ENCODE measurements at regions not wholly inside any gene's neighbourhood (a gene's known extent, or its start where the extent isn't known, plus 50 kb on each side); places are given as distances from the start of the nearest gene placed in this dataset.

GRCh38 chr1:232355162-232356006 is 274.5 kb downstream of the SIPA1L2 start:
- Histone ChIP-seq H3K36me3 (ENCODE audit: control insufficient read depth, insufficient read depth, low read length) (no peaks in the 10 kb centered on the region), H3K4me3 (ENCODE audit: low read depth, low read length) (no peak overlapping the region), H3K27me3 (ENCODE audit: control insufficient read depth, insufficient read depth, low read length) (no peaks in the 10 kb centered on the region; the same call in 1 of the 2 replicates)
- ChIA-PET CTCF (no interaction called here), POLR2A (no interaction called here)
- TF ChIP-seq, protein P1, sequence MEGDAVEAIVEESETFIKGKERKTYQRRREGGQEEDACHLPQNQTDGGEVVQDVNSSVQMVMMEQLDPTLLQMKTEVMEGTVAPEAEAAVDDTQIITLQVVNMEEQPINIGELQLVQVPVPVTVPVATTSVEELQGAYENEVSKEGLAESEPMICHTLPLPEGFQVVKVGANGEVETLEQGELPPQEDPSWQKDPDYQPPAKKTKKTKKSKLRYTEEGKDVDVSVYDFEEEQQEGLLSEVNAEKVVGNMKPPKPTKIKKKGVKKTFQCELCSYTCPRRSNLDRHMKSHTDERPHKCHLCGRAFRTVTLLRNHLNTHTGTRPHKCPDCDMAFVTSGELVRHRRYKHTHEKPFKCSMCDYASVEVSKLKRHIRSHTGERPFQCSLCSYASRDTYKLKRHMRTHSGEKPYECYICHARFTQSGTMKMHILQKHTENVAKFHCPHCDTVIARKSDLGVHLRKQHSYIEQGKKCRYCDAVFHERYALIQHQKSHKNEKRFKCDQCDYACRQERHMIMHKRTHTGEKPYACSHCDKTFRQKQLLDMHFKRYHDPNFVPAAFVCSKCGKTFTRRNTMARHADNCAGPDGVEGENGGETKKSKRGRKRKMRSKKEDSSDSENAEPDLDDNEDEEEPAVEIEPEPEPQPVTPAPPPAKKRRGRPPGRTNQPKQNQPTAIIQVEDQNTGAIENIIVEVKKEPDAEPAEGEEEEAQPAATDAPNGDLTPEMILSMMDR (IDR thresholded peaks at IDR 0.05; ENCODE audit: insufficient read depth, low read depth, low read length): no peak
- DNase-seq (ENCODE audit: low read depth): no peak

- POLR2A ChIA-PET: no interaction called here
- TF ChIP-seq, protein P1 (IDR thresholded peaks at IDR 0.05; ENCODE audit: insufficient read depth, low read depth, low read length): no peak
- Histone ChIP-seq H3K27me3 (ENCODE audit: control insufficient read depth, insufficient read depth, low read length) (no peaks in the 10 kb centered on the region; the same call in 1 of the 2 replicates), H3K4me3 (ENCODE audit: low read depth, low read length) (no peak overlapping the region), H3K36me3 (ENCODE audit: control insufficient read depth, insufficient read depth, low read length) (no peaks in the 10 kb centered on the region)
- CTCF ChIA-PET: no interaction called here
- DNase-seq (ENCODE audit: low read depth): no peak
These were observed 276.9 kb downstream of the SIPA1L2 start for GRCh38 chr1:232353001-232353400.

DNA sequence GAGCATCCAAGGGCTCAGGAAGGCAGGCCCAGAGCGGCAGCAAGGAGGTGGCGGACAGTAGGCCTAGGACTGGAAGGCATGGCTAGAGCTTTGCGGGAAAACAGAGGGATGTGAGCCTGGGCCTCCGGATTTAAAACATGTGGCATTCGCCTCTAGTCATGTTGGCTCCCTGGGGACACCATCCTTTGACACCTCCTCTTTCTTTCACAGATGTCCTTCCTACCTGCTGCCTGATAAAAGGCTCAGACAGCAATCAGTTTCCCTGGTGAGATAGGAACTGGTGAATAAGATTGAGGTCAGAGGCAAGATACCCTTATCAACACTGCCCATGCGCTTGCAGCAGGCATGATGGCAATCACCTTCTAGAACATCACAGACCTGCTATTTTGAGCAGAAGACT is 277.6 kb downstream of the SIPA1L2 start:
- ChIA-PET POLR2A (no interaction called here), CTCF (no interaction called here)
- no peak for DNase-seq (ENCODE audit: low read depth)
- no peaks in the 10 kb centered on the region for H3K36me3 ChIP-seq (ENCODE audit: control insufficient read depth, insufficient read depth, low read length)
- TF ChIP-seq, protein P1 (IDR thresholded peaks at IDR 0.05; ENCODE audit: insufficient read depth, low read depth, low read length): no peak
- H3K4me3 ChIP-seq (ENCODE audit: low read depth, low read length): no peak overlapping the region
- no peaks in the 10 kb centered on the region; the same call in 1 of the 2 replicates for H3K27me3 ChIP-seq (ENCODE audit: control insufficient read depth, insufficient read depth, low read length)

DNA sequence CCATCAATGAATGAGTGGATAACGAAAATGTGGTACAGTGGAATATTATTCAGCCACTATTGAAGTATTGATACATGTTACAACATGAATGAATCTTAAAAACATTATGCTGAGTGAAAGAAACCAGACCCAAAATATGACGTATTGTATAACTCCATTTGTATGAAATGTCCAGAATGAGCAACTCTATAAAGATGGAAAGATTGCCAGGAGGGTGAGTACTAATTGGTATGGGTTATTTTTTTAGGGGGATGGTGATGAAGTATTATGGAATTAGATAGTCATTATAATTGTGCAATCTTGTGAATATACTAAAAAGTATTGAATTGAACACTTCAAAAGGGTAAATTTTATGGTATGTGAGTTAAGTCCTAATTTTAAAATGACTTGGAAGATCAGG is 278.6 kb downstream of the SIPA1L2 start:
- Histone ChIP-seq H3K36me3 (ENCODE audit: control insufficient read depth, insufficient read depth, low read length) (no peaks in the 10 kb centered on the region), H3K27me3 (ENCODE audit: control insufficient read depth, insufficient read depth, low read length) (no peaks in the 10 kb centered on the region; the same call in 1 of the 2 replicates), H3K4me3 (ENCODE audit: low read depth, low read length) (no peak overlapping the region)
- ChIA-PET POLR2A (no interaction called here), CTCF (no interaction called here)
- no peak for DNase-seq (ENCODE audit: low read depth)
- TF ChIP-seq, protein P1 (IDR thresholded peaks at IDR 0.05; ENCODE audit: insufficient read depth, low read depth, low read length): no peak

DNA sequence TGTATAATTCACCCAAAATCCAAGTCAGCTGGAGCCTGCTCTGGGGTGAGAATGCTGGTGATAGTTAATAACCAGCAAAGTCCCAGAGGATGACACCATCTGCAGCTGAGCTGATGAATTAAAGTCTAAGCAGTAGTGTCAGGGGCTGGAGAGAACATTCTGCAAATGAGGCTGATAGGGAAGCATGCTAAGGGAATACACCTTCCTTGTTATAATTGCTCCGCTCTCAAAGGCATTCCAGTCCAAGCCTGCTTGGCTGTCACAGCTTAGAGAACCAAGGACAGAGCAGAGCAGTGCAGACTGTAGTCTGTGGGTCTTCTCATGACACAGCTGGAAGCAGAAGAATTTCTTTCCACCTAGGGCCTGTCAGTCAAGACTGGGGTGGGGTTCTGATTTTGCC is 283.1 kb downstream of the SIPA1L2 start:
- ChIA-PET POLR2A (no interaction called here), CTCF (no interaction called here)
- no peak for DNase-seq (ENCODE audit: low read depth)

More for the DNA sequence above, 283.1 kb downstream of the SIPA1L2 start:
- Histone ChIP-seq H3K4me3 (ENCODE audit: low read depth, low read length) (no peak overlapping the region), H3K36me3 (ENCODE audit: control insufficient read depth, insufficient read depth, low read length) (no peaks in the 10 kb centered on the region), H3K27me3 (ENCODE audit: control insufficient read depth, insufficient read depth, low read length) (no peaks in the 10 kb centered on the region)
- TF ChIP-seq, protein P1 (IDR thresholded peaks at IDR 0.05; ENCODE audit: insufficient read depth, low read depth, low read length): no peak
